Activated naive CD4-positive, alpha-beta T cell treated with anti-CD3 and anti-CD28 coated beads for 36 hours (primary cell): ENCODE measurements at regions not wholly inside any gene's neighbourhood (a gene's known extent, or its start where the extent isn't known, plus 50 kb on each side); places are given as distances from the start of the nearest gene placed in this dataset.

Experiments used
- CTCF ChIA-PET: fragments of 350-600 bp; sonication (Branson Sonifier 250); formaldehyde crosslinking; loops from one replicate; lab custom pipeline; 2021; ENCODE audit warnings: antibody characterized with exemption; lab: Charles Lee
- DNase-seq: peaks from one replicate; pipeline ENCODE4 v3.0.0-alpha.2; 2020
- H3K27ac Mint-ChIP-seq: one replicate; pipeline ENCODE4 v1.8.0; 2021; ENCODE audit warnings: mild to moderate bottlenecking, mixed read lengths
- H3K27me3 Mint-ChIP-seq: one replicate; pipeline ENCODE4 v1.8.0; 2021; ENCODE audit warnings: low read depth, mixed read lengths
- H3K36me3 Mint-ChIP-seq: one replicate; pipeline ENCODE4 v1.8.0; 2021; ENCODE audit warnings: low read depth, mixed read lengths
- H3K4me1 Mint-ChIP-seq: one replicate; pipeline ENCODE4 v1.8.0; 2021; ENCODE audit warnings: low read depth, mixed read lengths
- H3K4me3 Mint-ChIP-seq: one replicate; pipeline ENCODE4 v1.8.0; 2021; ENCODE audit warnings: mild to moderate bottlenecking, moderate library complexity, mixed read lengths
- H3K9me3 Mint-ChIP-seq: one replicate; pipeline ENCODE4 v1.8.0; 2021; ENCODE audit warnings: mixed read lengths
- intact Hi-C: fragments of 100-400 bp; cut with micrococcal nuclease; formaldehyde crosslinking; loops from one replicate; pipeline ENCODE4 v1.15.1; 2023

GRCh38 chr2:217471319-217471718 is 531.5 kb downstream of the TNS1 start:
- intact Hi-C loops: no loop called here
- DNase-seq: no peak
- Mint-ChIP-seq H3K36me3 (no peaks in the 10 kb centered on the region), H3K27ac (no peak overlapping the region), H3K27me3 (peaks cover 2% of the 10 kb centered on the region), H3K4me3 (no peak overlapping the region), H3K4me1 (no peaks in the 10 kb centered on the region), H3K9me3 (no peaks in the 10 kb centered on the region)
- CTCF ChIA-PET: interaction anchor here (0.7 kb wide), 1 partner anchor 135 kb away, joined by 3 read pairs; no protein-coding TSS in a partner anchor

- Mint-ChIP-seq H3K4me1 (no peaks in the 10 kb centered on the region), H3K9me3 (no peaks in the 10 kb centered on the region), H3K4me3 (no peak overlapping the region), H3K27ac (no peak overlapping the region), H3K27me3 (peaks cover 2% of the 10 kb centered on the region), H3K36me3 (no peaks in the 10 kb centered on the region)
- CTCF ChIA-PET: no interaction called here
- intact Hi-C loops: no loop called here
- DNase-seq: no peak
Observed at GRCh38 chr2:217469203-217469810, 533.5 kb downstream of the TNS1 start.

GRCh38 chr2:217468042-217468830 is 534.6 kb downstream of the TNS1 start:
- no peak overlapping the region for H3K4me3 Mint-ChIP-seq
- no peaks in the 10 kb centered on the region for H3K9me3 Mint-ChIP-seq
- CTCF ChIA-PET: no interaction called here
- no peaks in the 10 kb centered on the region for H3K4me1 Mint-ChIP-seq
- intact Hi-C loops: no loop called here
- no peak for DNase-seq
- peaks cover 2% of the 10 kb centered on the region for H3K27me3 Mint-ChIP-seq
- H3K27ac Mint-ChIP-seq: no peak overlapping the region
- H3K36me3 Mint-ChIP-seq: no peaks in the 10 kb centered on the region

- intact Hi-C loops: no loop called here
Observed at GRCh38 chr2:217467331-217467730, 535.5 kb downstream of the TNS1 start.

GRCh38 chr2:217466805-217467204 is 536.0 kb downstream of the TNS1 start:
- DNase-seq: no peak
- intact Hi-C loops: no loop called here
- CTCF ChIA-PET: interaction anchor here (0.6 kb wide), 1 partner anchor 650 kb away, joined by 3 read pairs; no protein-coding TSS in a partner anchor
- H3K27me3 Mint-ChIP-seq: no peaks in the 10 kb centered on the region
- no peak overlapping the region for H3K27ac Mint-ChIP-seq
- H3K4me3 Mint-ChIP-seq: no peak overlapping the region
- H3K4me1 Mint-ChIP-seq: no peaks in the 10 kb centered on the region
- no peaks in the 10 kb centered on the region for H3K9me3 Mint-ChIP-seq
- H3K36me3 Mint-ChIP-seq: no peaks in the 10 kb centered on the region

More at GRCh38 chr2:217467331-217467730, 535.5 kb downstream of the TNS1 start:
- Mint-ChIP-seq H3K27ac (no peak overlapping the region), H3K9me3 (no peaks in the 10 kb centered on the region), H3K27me3 (peaks cover 2% of the 10 kb centered on the region), H3K4me1 (no peaks in the 10 kb centered on the region), H3K4me3 (no peak overlapping the region), H3K36me3 (no peaks in the 10 kb centered on the region)
- no peak for DNase-seq
- CTCF ChIA-PET: interaction anchor here (0.6 kb wide), 1 partner anchor 651 kb away, joined by 3 read pairs; no protein-coding TSS in a partner anchor

- CTCF ChIA-PET: no interaction called here
- Mint-ChIP-seq H3K9me3 (no peaks in the 10 kb centered on the region), H3K27me3 (no peaks in the 10 kb centered on the region), H3K4me1 (no peaks in the 10 kb centered on the region), H3K27ac (no peak overlapping the region), H3K36me3 (no peaks in the 10 kb centered on the region), H3K4me3 (no peak overlapping the region)
- intact Hi-C loops: no loop called here
- no peak for DNase-seq
Observed at GRCh38 chr2:217466104-217466503, 536.7 kb downstream of the TNS1 start.

- no peaks in the 10 kb centered on the region for H3K9me3 Mint-ChIP-seq
Observed at GRCh38 chr2:217465100-217465499, 537.7 kb downstream of the TNS1 start.

GRCh38 chr2:217463402-217464075 is 539.3 kb downstream of the TNS1 start:
- H3K36me3 Mint-ChIP-seq: no peaks in the 10 kb centered on the region
- H3K9me3 Mint-ChIP-seq: no peaks in the 10 kb centered on the region
- intact Hi-C loops: no loop called here
- DNase-seq: no peak
- no peak overlapping the region for H3K4me3 Mint-ChIP-seq
- no peaks in the 10 kb centered on the region for H3K27me3 Mint-ChIP-seq
- H3K27ac Mint-ChIP-seq: no peak overlapping the region
- CTCF ChIA-PET: no interaction called here
- H3K4me1 Mint-ChIP-seq: no peaks in the 10 kb centered on the region

More at GRCh38 chr2:217465100-217465499, 537.7 kb downstream of the TNS1 start:
- Mint-ChIP-seq H3K27ac (no peak overlapping the region), H3K36me3 (no peaks in the 10 kb centered on the region), H3K27me3 (no peaks in the 10 kb centered on the region), H3K4me1 (no peaks in the 10 kb centered on the region), H3K4me3 (no peak overlapping the region)
- CTCF ChIA-PET: interaction anchor here (1.0 kb wide), 1 partner anchor 320 kb away, joined by 3 read pairs; no protein-coding TSS in a partner anchor
- intact Hi-C loops: no loop called here
- no peak for DNase-seq

- intact Hi-C loops: no loop called here
- H3K4me3 Mint-ChIP-seq: no peak overlapping the region
- no peaks in the 10 kb centered on the region for H3K4me1 Mint-ChIP-seq
- H3K9me3 Mint-ChIP-seq: peaks cover 5% of the 10 kb centered on the region
- H3K27me3 Mint-ChIP-seq: no peaks in the 10 kb centered on the region
- CTCF ChIA-PET: no interaction called here
- DNase-seq: no peak
- H3K36me3 Mint-ChIP-seq: no peaks in the 10 kb centered on the region
- no peak overlapping the region for H3K27ac Mint-ChIP-seq
Observed at GRCh38 chr2:217462121-217462520, 540.7 kb downstream of the TNS1 start.

- H3K27ac Mint-ChIP-seq: no peak overlapping the region
Observed at GRCh38 chr2:217461674-217462073, 541.1 kb downstream of the TNS1 start.

GRCh38 chr2:217459680-217460405 is 543.0 kb downstream of the TNS1 start:
- peaks cover 5% of the 10 kb centered on the region for H3K9me3 Mint-ChIP-seq
- intact Hi-C loops: no loop called here

More at GRCh38 chr2:217461674-217462073, 541.1 kb downstream of the TNS1 start:
- intact Hi-C loops: no loop called here
- Mint-ChIP-seq H3K36me3 (no peaks in the 10 kb centered on the region), H3K9me3 (peaks cover 5% of the 10 kb centered on the region), H3K4me1 (no peaks in the 10 kb centered on the region), H3K27me3 (no peaks in the 10 kb centered on the region), H3K4me3 (no peak overlapping the region)
- no peak for DNase-seq
- CTCF ChIA-PET: no interaction called here

GRCh38 chr2:217459016-217459415 is 543.8 kb downstream of the TNS1 start:
- no peaks in the 10 kb centered on the region for H3K4me1 Mint-ChIP-seq
- H3K4me3 Mint-ChIP-seq: no peak overlapping the region
- H3K27ac Mint-ChIP-seq: no peak overlapping the region
- H3K27me3 Mint-ChIP-seq: no peaks in the 10 kb centered on the region
- no peak for DNase-seq
- CTCF ChIA-PET: interaction anchor here (0.7 kb wide), 1 partner anchor 742 kb away, joined by 3 read pairs; no protein-coding TSS in a partner anchor
- peaks cover 5% of the 10 kb centered on the region for H3K9me3 Mint-ChIP-seq
- no peaks in the 10 kb centered on the region for H3K36me3 Mint-ChIP-seq
- intact Hi-C loops: no loop called here

More at GRCh38 chr2:217459680-217460405, 543.0 kb downstream of the TNS1 start:
- DNase-seq: no peak
- Mint-ChIP-seq H3K27ac (no peak overlapping the region), H3K27me3 (no peaks in the 10 kb centered on the region), H3K4me3 (no peak overlapping the region), H3K4me1 (no peaks in the 10 kb centered on the region), H3K36me3 (no peaks in the 10 kb centered on the region)
- CTCF ChIA-PET: no interaction called here
